PFSK-1 (cell line): ENCODE measurements at regions not wholly inside any gene's neighbourhood (a gene's known extent, or its start where the extent isn't known, plus 50 kb on each side); places are given as distances from the start of the nearest gene placed in this dataset.

ENCODE experiments used
- FOXP2 ChIP-seq: optimal IDR thresholded peaks from 2 replicates; pipeline ENCODE3; 2011; ENCODE audit warnings: borderline replicate concordance, control low read depth, inconsistent platforms; ENCODE audit not compliant: insufficient read depth; ENCODE audit errors: extremely low read length, extremely low read depth
- POLR2AphosphoS5 ChIP-seq: IDR thresholded peaks from 2 replicates; pipeline ENCODE4 v1.6.1; 2012; ENCODE audit warnings: low read depth, mild to moderate bottlenecking, control low read depth, low read length, moderate library complexity
- REST ChIP-seq, 2 experiments: IDR thresholded peaks; 2 replicates each; pipeline versions ENCODE4 v1.6.1 to v1.8.0; 2011 to 2012; ENCODE audit warnings: low read depth in 2 of 2, low read length in 2 of 2, control low read depth in 1 of 2, inconsistent platforms in 1 of 2, mild to moderate bottlenecking in 1 of 2, moderate library complexity in 1 of 2; ENCODE audit not compliant: insufficient read depth in 1 of 2
- SIN3A ChIP-seq: IDR thresholded peaks from 2 replicates; pipeline ENCODE4 v1.6.1; 2012; ENCODE audit warnings: mild to moderate bottlenecking, low read length, moderate library complexity, borderline replicate concordance; ENCODE audit not compliant: insufficient read depth
- TAF1 ChIP-seq: IDR thresholded peaks from 2 replicates; pipeline ENCODE4 v1.6.1; 2012; ENCODE audit warnings: low read length, control low read depth, borderline replicate concordance; ENCODE audit not compliant: insufficient read depth

- TF ChIP-seq POLR2AphosphoS5 (no peak), REST (IDR thresholded peaks at IDR 0.05; ENCODE audit: insufficient read depth in 1 of 2, low read depth in 2 of 2, low read length in 2 of 2) (no peak), TAF1 (no peak), SIN3A (no peak), FOXP2 (no peak)
These were observed 85.7 kb downstream of the SUCLG1 start for GRCh38 chr2:84373391-84373790.

GRCh38 chr2:84362541-84362940 lies 96.5 kb downstream of the SUCLG1 start:
- TF ChIP-seq FOXP2 (no peak), REST (IDR thresholded peaks at IDR 0.05; ENCODE audit: insufficient read depth in 1 of 2, low read depth in 2 of 2, low read length in 2 of 2) (no peak), POLR2AphosphoS5 (no peak), TAF1 (no peak), SIN3A (no peak)

GRCh38 chr2:84338069-84338468 lies 121.0 kb downstream of the SUCLG1 start:
- no peak for TF ChIP-seq POLR2AphosphoS5

DNA sequence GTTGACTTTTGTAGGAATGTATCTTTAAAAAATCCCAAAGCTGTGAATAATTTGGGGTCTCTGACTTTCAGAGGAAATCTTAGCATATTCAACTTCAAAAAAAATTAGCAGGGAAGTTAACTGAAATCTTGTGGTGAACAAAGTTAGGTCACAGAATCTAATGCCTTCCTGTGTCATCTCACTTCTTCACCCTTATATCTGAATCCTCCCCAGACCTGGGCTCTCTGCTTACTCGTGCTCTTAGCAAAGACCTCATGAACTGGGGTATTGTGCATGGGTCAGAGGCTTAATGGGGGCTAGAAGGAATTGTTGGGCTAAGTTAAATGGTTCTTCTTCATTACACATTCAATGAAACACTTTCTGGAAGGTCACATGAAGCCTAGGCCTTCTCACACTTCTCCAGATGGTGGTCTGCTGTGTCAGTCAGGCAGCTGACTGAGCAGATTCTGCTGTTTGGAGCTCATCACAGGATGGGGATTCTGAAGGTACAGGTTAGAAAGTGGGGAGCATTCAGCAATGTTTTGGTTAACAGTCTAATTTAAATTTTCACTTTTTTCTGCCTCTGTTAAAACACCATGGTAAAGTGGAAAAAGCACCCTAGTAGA lies 131.3 kb downstream of the SUCLG1 start:
- TF ChIP-seq FOXP2 (no peak), TAF1 (no peak)

DNA sequence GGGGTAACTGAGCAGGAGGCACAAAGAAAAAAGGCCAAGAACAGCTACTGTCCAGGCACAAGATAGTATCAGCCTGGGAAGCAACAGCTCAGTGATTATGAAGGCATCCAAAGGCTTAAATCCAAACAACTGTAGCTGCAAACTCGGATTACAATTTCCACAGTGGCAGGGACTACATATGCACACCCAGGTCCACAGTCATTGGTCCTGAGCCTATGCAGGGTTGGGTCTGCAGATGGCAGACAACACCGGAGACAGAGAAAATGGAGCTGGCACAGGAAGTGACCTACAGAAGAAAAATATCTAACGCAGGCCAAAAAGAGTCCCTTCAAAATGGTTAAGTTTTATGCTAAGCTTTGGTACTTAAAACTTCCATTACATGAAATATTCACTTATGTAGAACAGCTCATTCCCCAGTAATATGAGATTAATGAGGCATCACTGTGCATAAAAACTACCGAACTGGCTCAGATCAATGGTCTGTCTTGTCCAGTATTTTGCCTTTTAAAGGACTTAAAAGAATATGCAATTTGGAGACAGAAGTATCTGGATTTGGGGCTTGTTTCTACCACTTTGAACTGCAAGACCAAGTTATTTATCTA lies 132.1 kb downstream of the SUCLG1 start:
- TF ChIP-seq TAF1 (no peak), FOXP2 (no peak), REST (IDR thresholded peaks at IDR 0.05; ENCODE audit: insufficient read depth in 1 of 2, low read depth in 2 of 2, low read length in 2 of 2) (no peak), SIN3A (no peak), POLR2AphosphoS5 (no peak)

DNA sequence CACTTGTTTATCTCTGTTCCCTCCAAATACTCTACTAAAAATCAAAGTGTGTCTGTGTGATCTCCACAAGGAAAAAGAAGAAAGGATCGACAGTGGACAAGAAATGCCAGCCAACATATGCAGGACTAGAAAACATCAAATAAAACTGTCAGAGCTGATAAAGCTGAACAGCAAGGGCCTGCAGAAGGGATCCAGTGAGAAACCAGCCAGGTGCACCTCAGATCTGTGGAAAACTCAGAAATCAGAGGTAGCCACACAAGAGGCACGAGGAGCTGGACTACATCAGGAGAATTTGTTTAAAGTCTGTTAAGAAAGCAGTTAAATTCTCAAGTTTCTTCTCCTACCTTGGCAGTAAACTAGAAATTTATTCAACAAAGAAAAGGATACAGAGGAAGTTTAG lies 135.2 kb downstream of the SUCLG1 start:
- TF ChIP-seq SIN3A, result no peak
- TF ChIP-seq POLR2AphosphoS5, result no peak

DNA sequence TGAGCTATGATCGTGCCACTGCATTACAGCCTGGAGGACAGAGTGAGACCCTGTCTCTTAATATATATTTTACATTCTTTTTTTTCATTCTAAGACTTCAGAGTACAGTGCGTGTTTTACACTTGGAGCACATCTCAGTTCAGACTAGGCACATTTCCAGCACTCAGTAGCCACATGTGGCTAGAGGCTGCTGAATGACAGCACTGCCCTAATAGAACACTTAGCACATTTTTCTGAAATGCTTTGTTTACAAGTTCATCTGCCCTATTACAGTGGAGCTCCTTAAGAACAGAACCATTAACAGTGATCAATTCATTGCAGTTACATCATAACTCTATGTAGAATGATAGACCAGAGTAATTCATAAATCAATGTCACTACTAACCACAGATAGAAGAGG lies 138.1 kb downstream of the SUCLG1 start:
- no peak for TF ChIP-seq SIN3A
